Ovary (tissue), 7 donors: ENCODE measurements at regions not wholly inside any gene's neighbourhood (a gene's known extent, or its start where the extent isn't known, plus 50 kb on each side); places are given as distances from the start of the nearest gene placed in this dataset.

Experiments used
- DNase-seq, 5 donors: peaks; one replicate each; pipeline ENCODE4 v3.0.0-alpha.2; 2019 to 2020
- H3K27ac ChIP-seq, 2 donors: fragments of 200-600 bp; one replicate each; pipeline versions ENCODE4 v1.5.1 to v1.8.0; 2019 to 2022
- H3K27me3 ChIP-seq: fragments of 200-600 bp; one replicate; pipeline ENCODE4 v1.8.0; 2022
- H3K36me3 ChIP-seq: fragments of 200-600 bp; sonication (generic); one replicate; pipeline ENCODE4 v1.5.1; 2019
- H3K4me1 ChIP-seq: one replicate; pipeline ENCODE4 v1.8.1; 2013; ENCODE audit warnings: mild to moderate bottlenecking, moderate library complexity; ENCODE audit not compliant: insufficient read depth
- H3K4me3 ChIP-seq: fragments of 200-600 bp; sonication (generic); one replicate; pipeline ENCODE4 v1.5.1; 2017
- H3K9me3 ChIP-seq, 2 donors: fragments of 200-600 bp in 1 of 2; sonication (generic) in 1 of 2; one replicate each; pipeline versions ENCODE4 v1.5.1 to v1.8.1; 2013 to 2019; ENCODE audit warnings: mild to moderate bottlenecking in 1 of 2, moderate library complexity in 1 of 2
- EP300 ChIP-seq: sonication (generic); formaldehyde crosslinking; IDR thresholded peaks from one replicate; pipeline ENCODE4 v1.6.1; 2017; ENCODE audit warnings: antibody characterized with exemption
- POLR2A ChIP-seq: fragments of 450-650 bp; IDR thresholded peaks from one replicate; pipeline ENCODE4 v1.6.1; 2017; ENCODE audit warnings: antibody characterized with exemption, mild to moderate bottlenecking, moderate library complexity
- WGBS, 3 donors: extraction: QIAGEN DNeasy Blood & Tissue Kit in 1 of 3; methylation state at CpG; one replicate each; pipeline versions ENCODE4 v1.1.5 to v1.1.7; 2013 to 2017; 5-methylcytosine and 5-hydroxymethylcytosine counted together
- intact Hi-C, 4 donors: fragments of 100-400 bp; cut with DNase I; formaldehyde crosslinking; loops; one replicate each; pipeline versions ENCODE4 v1.11.0 to v1.15.1; 2022 to 2023
- TF ChIP-seq, protein P1 (sequence below), 3 donors: fragments of 450-650 bp in 2 of 3; fragments of 200-600 bp in 1 of 3; IDR thresholded peaks; one replicate each; pipeline versions ENCODE4 v1.5.1 to v1.8.0; 2016 to 2022; ENCODE audit warnings: antibody characterized with exemption in 3 of 3, mild to moderate bottlenecking in 1 of 3
- donor health status: DM: no; HTN: no; CAD: no; lungs with moderate emphysema.
- donor health status: DM: no; HTN: no; CAD: no.
- donor health status: Bipolar disorder and iron deficiency.
- donor health status: DM: no; HTN: no; CAD: no.
- donor health status: DM: yes; HTN: yes; CAD: no.

GRCh38 chr10:45091968-45092367 lies 91.2 kb downstream of the ZNF22 start:
- WGBS, 3 donors, result 72 to 87% (median 80%) methylated on average over 5 of the region's 5 CpGs
- no peak for DNase-seq
- no peaks in the 10 kb centered on the region for H3K27me3 ChIP-seq
- TF ChIP-seq, protein P1, sequence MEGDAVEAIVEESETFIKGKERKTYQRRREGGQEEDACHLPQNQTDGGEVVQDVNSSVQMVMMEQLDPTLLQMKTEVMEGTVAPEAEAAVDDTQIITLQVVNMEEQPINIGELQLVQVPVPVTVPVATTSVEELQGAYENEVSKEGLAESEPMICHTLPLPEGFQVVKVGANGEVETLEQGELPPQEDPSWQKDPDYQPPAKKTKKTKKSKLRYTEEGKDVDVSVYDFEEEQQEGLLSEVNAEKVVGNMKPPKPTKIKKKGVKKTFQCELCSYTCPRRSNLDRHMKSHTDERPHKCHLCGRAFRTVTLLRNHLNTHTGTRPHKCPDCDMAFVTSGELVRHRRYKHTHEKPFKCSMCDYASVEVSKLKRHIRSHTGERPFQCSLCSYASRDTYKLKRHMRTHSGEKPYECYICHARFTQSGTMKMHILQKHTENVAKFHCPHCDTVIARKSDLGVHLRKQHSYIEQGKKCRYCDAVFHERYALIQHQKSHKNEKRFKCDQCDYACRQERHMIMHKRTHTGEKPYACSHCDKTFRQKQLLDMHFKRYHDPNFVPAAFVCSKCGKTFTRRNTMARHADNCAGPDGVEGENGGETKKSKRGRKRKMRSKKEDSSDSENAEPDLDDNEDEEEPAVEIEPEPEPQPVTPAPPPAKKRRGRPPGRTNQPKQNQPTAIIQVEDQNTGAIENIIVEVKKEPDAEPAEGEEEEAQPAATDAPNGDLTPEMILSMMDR (IDR thresholded peaks at IDR 0.05), result no peak
- no peak for TF ChIP-seq POLR2A
- no peak for TF ChIP-seq EP300
- H3K36me3 ChIP-seq, result no peaks in the 10 kb centered on the region
- no peak overlapping the region for H3K27ac ChIP-seq
- no peaks in the 10 kb centered on the region for H3K4me1 ChIP-seq
- H3K9me3 ChIP-seq, result no peaks in the 10 kb centered on the region
- no peak overlapping the region for H3K4me3 ChIP-seq
- intact Hi-C loops, result no loop called here

- H3K27me3 ChIP-seq, result no peaks in the 10 kb centered on the region
- no peaks in the 10 kb centered on the region for H3K9me3 ChIP-seq
- no peaks in the 10 kb centered on the region for H3K4me1 ChIP-seq
- intact Hi-C loops, result no loop called here
- no peak for DNase-seq
- no peak overlapping the region for H3K4me3 ChIP-seq
- 62 to 67% (median 67%) methylated on average over 6 of the region's 6 CpGs for WGBS, 3 donors
- no peak for TF ChIP-seq EP300
- TF ChIP-seq POLR2A, result no peak
- TF ChIP-seq, protein P1 (IDR thresholded peaks at IDR 0.05), result no peak
- no peak overlapping the region for H3K27ac ChIP-seq
- no peaks in the 10 kb centered on the region for H3K36me3 ChIP-seq
Measured at GRCh38 chr10:45093945-45094344, 93.2 kb downstream of the ZNF22 start.

- 6 to 23% (median 9%) methylated on average over 3 of the region's 3 CpGs for WGBS, 3 donors
- TF ChIP-seq POLR2A (no peak), EP300 (no peak)
- no peak overlapping the region for H3K4me3 ChIP-seq
- DNase-seq, result no peak
- no peaks in the 10 kb centered on the region for H3K9me3 ChIP-seq
- no peaks in the 10 kb centered on the region for H3K27me3 ChIP-seq
- H3K27ac ChIP-seq, result no peak overlapping the region
- H3K4me1 ChIP-seq, result no peaks in the 10 kb centered on the region
- no peaks in the 10 kb centered on the region for H3K36me3 ChIP-seq
- intact Hi-C loops, result no loop called here
Measured at GRCh38 chr10:45095286-45095685, 94.6 kb downstream of the ZNF22 start.

DNA sequence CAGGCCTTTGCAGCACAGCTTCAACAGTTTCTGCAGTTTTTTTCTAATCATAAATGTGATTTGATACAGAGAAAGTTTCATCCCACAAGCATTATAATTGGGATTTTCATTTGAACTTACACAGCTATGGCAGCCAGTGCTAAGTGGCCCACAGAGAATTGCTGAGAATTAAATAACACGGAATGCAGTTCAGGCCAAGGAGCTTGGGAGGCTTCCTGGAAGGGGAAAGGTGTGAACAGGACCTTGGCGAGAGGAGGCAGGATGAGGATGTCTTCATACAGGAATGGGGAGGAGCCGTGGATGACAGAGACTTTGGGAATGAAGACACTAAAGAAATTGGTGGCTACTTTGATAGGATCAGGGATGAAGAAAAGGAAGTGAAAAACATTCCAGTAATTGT lies 95.3 kb downstream of the ZNF22 start:
- WGBS, 3 donors, result 48 to 53% (median 52%) methylated on average over 3 of the region's 3 CpGs
- intact Hi-C loops, result no loop called here
- Histone ChIP-seq H3K9me3 (no peaks in the 10 kb centered on the region), H3K27ac (no peak overlapping the region), H3K4me1 (no peaks in the 10 kb centered on the region), H3K36me3 (no peaks in the 10 kb centered on the region), H3K4me3 (no peak overlapping the region), H3K27me3 (no peaks in the 10 kb centered on the region)
- DNase-seq, result no peak
- TF ChIP-seq POLR2A (no peak), EP300 (no peak)
- TF ChIP-seq, protein P1 (IDR thresholded peaks at IDR 0.05), result no peak

DNA sequence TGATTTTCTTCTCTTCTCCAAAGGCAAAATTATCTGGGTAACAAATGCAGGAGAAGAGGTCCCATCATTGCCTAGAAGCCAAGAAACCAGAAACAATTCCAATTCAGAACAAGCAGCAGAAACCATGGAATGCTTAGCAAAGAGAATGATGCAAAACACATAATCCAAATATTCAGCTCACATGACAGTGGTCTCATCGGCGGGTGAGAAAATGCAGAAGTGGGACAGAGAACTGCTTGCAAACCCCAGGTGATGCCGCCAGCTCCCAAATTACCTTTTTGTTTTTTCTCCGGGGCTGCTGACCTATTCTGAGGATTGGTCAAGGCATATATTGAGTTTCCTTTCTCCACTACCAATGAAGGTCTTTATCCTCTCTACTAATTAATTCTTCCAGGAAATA lies 99.7 kb downstream of the ZNF22 start:
- H3K27ac ChIP-seq, result no peak overlapping the region
- H3K4me1 ChIP-seq, result no peaks in the 10 kb centered on the region
- no peaks in the 10 kb centered on the region for H3K27me3 ChIP-seq
- 77 to 94% (median 87%) methylated on average over 4 of the region's 4 CpGs for WGBS, 3 donors
- intact Hi-C loops, result no loop called here
- DNase-seq, result no peak
- TF ChIP-seq, protein P1 (IDR thresholded peaks at IDR 0.05), result no peak
- no peak for TF ChIP-seq EP300
- TF ChIP-seq POLR2A, result no peak
- no peaks in the 10 kb centered on the region for H3K36me3 ChIP-seq
- no peaks in the 10 kb centered on the region for H3K9me3 ChIP-seq
- H3K4me3 ChIP-seq, result no peak overlapping the region
